ENCODE measurements at regions not wholly inside any gene's neighbourhood (a gene's known extent, or its start where the extent isn't known, plus 50 kb on each side); places are given as distances from the start of the nearest gene placed in this dataset.

GRCh38 chr7:81852701-81853100, 82.9 kb upstream of the HGF start:
- no peak for TF ChIP-seq CTCF (IDR thresholded peaks at IDR 0.05)
- no peak for TF ChIP-seq POLR2A (IDR thresholded peaks at IDR 0.05)

Measured in gastroesophageal sphincter (tissue), 3 donors.